GM12878 (cell line): ENCODE measurements at regions not wholly inside any gene's neighbourhood (a gene's known extent, or its start where the extent isn't known, plus 50 kb on each side); places are given as distances from the start of the nearest gene placed in this dataset.

Experiments used
- E2F4 ChIP-seq: IDR thresholded peaks from 2 replicates; pipeline ENCODE4 v1.6.1; 2012; ENCODE audit warnings: low read depth, low read length, improper control_type of control experiment
- KLF5 ChIP-seq: fragments of 450-650 bp; IDR thresholded peaks from 2 replicates; pipeline ENCODE4 v1.6.1; 2014; ENCODE audit warnings: mild to moderate bottlenecking; ENCODE audit not compliant: partially characterized antibody
- NKRF ChIP-seq: fragments of 450-650 bp; conservative IDR thresholded peaks from 2 replicates; pipeline ENCODE4 v1.6.1; 2017; ENCODE audit warnings: mild to moderate bottlenecking, moderate library complexity
- NR2F1 ChIP-seq: fragments of 450-650 bp; conservative IDR thresholded peaks from 2 replicates; pipeline ENCODE4 v1.6.1; 2017; ENCODE audit warnings: mild to moderate bottlenecking
- PML ChIP-seq: IDR thresholded peaks from 2 replicates; pipeline ENCODE4 v1.6.1; 2012; ENCODE audit warnings: low read length, inconsistent platforms
- RELB ChIP-seq: fragments of 450-650 bp; IDR thresholded peaks from 2 replicates; pipeline ENCODE4 v1.6.1; 2017; ENCODE audit warnings: low read depth, mild to moderate bottlenecking, moderate library complexity
- REST ChIP-seq: IDR thresholded peaks from 2 replicates; pipeline ENCODE4 v1.6.1; 2012; ENCODE audit warnings: mild to moderate bottlenecking, low read depth, low read length
- ZBTB40 ChIP-seq: fragments of 450-650 bp; IDR thresholded peaks from 2 replicates; pipeline ENCODE4 v1.6.1; 2016; ENCODE audit warnings: mild to moderate bottlenecking, moderate library complexity, borderline replicate concordance

GRCh38 chr1:113247782-113248181 is 142.5 kb upstream of the MAGI3 start (continued):
- no peak for TF ChIP-seq ZBTB40
- TF ChIP-seq RELB, result no peak
- no peak for TF ChIP-seq NR2F1
- no peak for TF ChIP-seq PML
- TF ChIP-seq E2F4, result no peak
- no peak for TF ChIP-seq REST
- no peak for TF ChIP-seq KLF5
- no peak for TF ChIP-seq NKRF
